Brain pericyte (primary cell): ENCODE measurements at regions not wholly inside any gene's neighbourhood (a gene's known extent, or its start where the extent isn't known, plus 50 kb on each side); places are given as distances from the start of the nearest gene placed in this dataset.
"Not testable (repeated sequence)": the region's sequence is repeated elsewhere in the genome, so short reads cannot be mapped to it uniquely, and the experiment has no call there.

ENCODE experiments used
- DNase-seq: peaks from one replicate; pipeline ENCODE4 v3.0.0-alpha.2; 2012; ENCODE audit warnings: low read depth, low spot score

GRCh38 chr17:53496356-53496755 lies 326.4 kb upstream of the KIF2B start:
- no peak for DNase-seq

- DNase-seq = no peak
Measured at GRCh38 chr17:53492532-53492931, 330.2 kb upstream of the KIF2B start.

DNA sequence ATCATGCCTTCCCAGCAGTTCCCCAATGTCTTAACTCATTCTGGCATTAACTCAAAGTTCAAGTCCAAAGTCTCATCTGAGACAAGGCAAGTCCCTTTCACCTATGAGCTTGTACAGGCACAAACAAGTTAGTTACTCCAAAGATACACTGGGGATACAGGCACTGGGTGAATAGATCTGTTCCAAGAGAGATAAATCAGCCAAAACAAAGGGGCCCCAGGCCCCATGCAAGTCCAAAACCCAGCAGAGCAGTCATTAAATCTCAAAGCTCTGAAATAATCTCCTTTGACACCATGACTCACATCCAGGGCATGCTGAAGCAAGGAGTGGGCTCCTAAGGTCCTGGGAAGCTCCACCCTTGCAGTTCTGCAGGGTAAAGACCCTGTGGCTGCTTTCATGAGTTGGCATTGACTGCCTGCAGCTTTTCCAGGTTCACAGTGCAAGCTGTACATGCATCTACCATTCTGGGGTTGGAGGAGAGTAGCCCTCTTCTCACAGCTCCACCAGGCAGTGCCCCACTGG lies 332.2 kb upstream of the KIF2B start:
- no peak for DNase-seq

GRCh38 chr17:53483704-53484103 lies 339.0 kb upstream of the KIF2B start:
- no peak for DNase-seq

DNA sequence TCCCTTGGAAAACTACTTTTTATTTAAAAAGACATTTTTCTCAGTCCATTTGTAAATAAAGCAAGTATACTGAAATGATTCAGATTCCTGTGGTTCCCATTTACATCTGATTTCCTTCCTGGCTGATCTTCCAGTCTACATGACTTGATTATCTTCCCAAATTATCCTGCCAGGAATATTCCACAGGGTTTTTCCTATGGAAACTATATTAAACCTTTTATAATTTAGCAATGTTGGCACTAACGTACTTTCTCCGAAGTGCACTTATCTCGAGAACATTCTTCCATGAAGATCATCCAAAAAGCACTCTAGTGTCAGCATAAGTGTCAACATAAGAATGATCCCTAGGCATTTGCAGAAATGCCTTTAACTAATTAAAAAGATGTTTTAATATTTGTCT lies 347.7 kb upstream of the KIF2B start:
- no peak for DNase-seq

DNA sequence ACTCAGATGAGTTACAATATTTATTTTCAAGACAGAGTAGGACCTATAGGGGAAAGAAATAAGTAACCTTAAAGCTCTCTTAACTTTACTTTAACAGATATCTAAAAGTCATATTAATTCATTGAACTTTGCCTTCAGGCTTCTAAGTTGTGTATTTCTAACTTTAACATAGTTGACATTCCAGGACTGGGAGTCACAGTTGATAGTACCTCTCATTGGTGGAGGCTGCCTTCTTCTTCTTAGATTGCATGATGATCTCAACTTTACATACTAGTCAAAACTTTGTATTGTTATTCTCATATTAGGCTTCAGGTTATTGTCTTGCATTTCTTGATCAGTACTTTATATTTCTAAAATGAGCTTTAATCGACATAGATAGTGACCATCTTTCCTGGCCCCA lies 350.1 kb upstream of the KIF2B start:
- DNase-seq = no peak

- no peak for DNase-seq
Measured at GRCh38 chr17:53471514-53471913, 351.2 kb upstream of the KIF2B start.

DNA sequence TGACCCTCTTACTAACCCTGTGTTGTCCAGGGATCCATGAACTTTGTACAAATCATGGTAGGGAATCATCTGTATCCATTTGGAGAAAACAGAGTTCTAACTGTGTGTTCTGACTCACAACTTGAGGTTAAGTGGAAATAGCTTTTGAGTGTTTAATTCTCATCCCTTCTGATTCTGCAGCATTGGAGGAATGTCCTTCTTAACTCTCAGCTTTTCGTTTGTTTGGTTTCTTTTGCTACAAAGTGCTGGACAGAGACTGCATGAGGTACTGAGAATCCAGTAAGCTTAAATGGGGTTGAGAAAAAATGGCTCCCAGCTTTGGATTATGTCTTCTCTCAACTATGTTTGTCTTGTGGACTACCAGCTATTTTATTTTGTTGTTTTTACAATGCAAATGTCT lies 352.1 kb upstream of the KIF2B start:
- DNase-seq = no peak

GRCh38 chr17:53466733-53467132 lies 356.0 kb upstream of the KIF2B start:
- DNase-seq = no peak

- not testable (repeated sequence) for DNase-seq
Measured at GRCh38 chr17:53464396-53464795, 358.3 kb upstream of the KIF2B start.

DNA sequence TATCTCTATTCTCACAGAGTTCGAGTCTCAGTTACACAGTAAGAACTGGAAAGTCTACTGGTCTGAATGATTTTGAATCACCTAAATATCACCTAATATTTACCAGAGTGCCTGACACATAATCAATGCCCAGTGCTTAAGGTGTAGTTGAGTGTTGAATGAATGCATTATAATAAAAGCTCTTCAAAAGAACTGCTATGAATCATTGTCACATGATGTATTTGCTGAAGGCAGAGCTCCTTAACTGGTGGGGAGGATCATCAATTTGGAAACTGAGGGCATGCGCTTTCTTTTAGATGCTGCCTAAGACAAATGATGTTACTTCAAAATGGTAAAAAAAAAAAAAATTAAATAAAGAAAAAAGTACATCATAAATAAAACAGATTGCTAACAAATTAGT lies 359.4 kb upstream of the KIF2B start:
- DNase-seq = no peak

DNA sequence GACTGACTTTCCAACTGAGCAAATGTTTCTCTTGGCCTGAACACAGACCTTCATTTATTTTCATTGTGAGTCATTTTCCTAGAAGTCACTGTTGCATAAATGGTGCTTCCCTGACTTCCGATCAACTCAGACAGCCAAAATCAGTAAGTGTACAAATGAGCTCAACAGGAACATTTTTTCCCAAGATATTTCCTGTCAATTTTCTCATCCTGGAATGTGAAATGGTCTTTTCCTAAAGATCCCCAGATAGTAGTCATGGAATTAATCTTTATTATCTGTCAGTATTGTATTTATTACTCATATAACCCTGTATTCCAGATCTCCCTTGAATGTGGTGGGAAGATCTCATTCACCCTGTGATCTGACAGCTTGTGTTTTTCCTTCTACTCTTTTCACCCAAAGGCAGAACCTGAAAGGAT lies 360.3 kb upstream of the KIF2B start:
- no peak for DNase-seq

DNA sequence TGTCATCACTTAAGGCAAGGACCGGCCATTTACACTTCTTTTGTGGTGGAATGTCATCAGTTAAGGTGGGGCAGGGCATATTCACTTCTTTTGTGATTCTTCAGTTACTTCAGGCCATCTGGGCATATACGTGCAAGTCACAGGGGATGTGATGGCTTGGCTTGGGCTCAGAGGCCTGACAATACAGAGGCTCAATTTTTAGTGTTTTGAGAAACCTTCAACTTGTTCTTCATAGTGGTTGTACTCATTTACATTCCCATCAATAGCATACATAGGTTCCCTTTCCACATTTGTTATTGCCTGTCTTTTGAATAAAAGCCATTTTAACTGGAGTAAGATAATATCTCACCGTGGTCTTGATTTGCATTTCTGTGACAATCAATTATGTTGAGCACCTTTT lies 366.8 kb upstream of the KIF2B start:
- not testable (repeated sequence) for DNase-seq

- no peak for DNase-seq
Measured at GRCh38 chr17:53454337-53454736, 368.4 kb upstream of the KIF2B start.

- no peak for DNase-seq
Measured at GRCh38 chr17:53449324-53449723, 373.4 kb upstream of the KIF2B start.

DNA sequence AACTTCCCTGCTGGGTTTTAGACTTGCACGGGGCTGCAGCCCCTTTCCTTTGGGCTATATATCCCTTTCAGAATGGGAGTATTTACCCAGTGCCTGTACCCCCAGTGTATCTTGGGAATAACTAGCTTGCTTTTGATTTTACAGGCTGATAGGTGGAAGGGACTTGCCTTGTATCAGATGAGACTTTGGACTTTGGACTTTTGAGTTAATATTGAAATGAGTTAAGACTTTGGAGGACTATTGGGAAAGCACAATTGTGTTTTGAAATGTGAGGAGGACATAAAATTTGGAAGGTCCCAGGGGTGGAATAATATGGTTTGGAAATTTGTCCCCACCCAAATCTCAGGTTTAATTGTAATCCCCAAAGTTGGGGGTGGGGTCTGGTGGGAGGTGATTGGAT lies 393.8 kb upstream of the KIF2B start:
- no peak for DNase-seq

DNA sequence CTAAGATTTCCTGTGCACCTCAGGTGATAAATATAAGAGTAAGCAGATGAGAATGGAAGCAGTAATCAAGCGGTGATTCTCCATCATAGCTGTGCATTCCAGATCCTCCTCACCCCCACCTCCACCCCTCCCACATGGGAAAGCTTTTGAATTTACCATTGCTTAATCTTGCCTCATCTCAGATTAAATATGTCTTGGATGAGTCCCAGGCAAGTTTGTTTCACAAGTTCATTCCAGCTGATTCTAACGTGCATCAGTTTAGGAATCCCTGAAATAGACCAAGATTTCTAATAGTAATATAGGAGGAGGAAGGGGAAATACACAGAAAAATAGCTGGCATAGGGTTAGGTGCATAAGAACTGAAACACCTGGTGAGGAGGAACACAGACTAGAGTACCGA lies 396.2 kb upstream of the KIF2B start:
- no peak for DNase-seq

- DNase-seq = no peak
Measured at GRCh38 chr17:53420035-53420641, 402.6 kb upstream of the KIF2B start.

- no peak for DNase-seq
Measured at GRCh38 chr17:53409588-53409987, 413.1 kb upstream of the KIF2B start.

DNA sequence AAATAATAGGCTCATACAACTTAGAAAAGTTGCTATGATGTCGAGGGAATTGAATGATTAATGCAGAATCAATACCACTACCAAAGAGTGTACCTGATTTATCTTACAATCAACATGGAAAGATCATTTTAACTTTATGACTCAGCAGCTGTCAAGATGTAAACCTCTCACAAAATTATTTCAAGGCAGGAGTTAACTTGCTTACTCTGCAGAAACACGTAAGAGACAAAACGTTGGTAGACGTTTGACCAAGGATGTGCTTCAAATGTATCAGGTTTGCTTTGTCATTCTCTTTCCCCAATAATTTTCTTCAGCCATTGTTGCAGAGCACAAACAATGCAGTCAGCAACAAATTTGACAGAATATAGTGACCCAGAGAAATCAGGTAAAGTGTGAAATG lies 415.8 kb upstream of the KIF2B start:
- DNase-seq = no peak

DNA sequence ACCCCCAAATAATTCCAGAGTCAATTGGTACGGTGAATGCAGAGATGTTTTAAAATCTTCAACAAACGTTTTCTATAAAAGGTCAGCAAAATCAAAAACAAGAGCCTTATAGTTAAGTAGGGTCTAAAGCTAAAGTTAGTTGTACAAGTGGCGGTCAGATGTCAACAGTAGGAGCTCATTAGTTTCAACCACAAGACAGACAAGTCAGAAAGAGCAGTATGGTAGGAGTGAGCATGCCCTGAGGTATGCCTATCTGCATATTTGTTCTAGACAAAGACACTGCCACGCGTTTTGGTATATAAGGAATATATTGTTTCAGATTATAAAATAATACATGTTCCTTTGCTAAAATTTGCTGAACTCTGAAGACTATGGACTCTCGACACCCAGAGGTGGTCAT lies 431.5 kb upstream of the KIF2B start:
- no peak for DNase-seq

DNA sequence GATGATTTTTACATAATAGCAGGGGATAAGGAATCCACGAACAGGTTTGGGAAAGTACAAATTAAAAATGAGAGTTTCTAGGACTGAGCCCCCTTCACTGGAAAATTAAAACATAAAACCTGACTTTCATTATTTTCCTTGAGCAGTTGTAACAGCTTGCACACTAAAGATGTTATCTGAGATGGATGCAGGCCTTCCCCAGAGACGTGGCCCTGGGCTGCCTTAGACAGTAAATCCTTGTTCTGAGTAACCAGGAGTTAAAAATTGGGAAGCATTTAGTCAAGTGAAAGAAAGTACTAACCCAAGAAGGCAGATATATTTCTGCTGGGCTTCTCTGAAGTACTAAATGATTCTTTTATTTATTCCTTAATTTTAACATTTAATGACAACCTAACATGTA lies 432.2 kb upstream of the KIF2B start:
- no peak for DNase-seq

DNA sequence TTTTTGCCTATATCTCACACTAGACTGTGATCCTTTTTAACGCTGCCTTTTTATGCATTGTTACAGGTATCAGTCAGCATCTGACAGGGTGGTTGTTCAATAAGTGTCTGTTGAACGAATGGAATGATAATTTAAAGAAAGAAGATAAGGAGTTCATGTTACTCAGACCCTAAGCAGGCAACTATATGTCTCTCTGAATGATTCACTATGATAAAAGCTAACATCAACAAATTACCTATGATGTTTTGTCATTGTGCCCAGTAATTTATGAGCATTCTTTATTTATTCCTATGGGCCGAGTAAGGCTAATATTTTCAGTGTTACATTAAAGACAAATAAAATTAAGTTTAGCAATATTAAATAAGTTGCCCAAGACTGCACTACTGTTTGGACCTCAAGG lies 435.0 kb upstream of the KIF2B start:
- DNase-seq = no peak

GRCh38 chr17:53353919-53354351 lies 468.8 kb upstream of the KIF2B start:
- no peak for DNase-seq
